Ishikawa (cell line): ENCODE measurements at regions not wholly inside any gene's neighbourhood (a gene's known extent, or its start where the extent isn't known, plus 50 kb on each side); places are given as distances from the start of the nearest gene placed in this dataset.

Experiments used
- CEBPB ChIP-seq: IDR thresholded peaks from 2 replicates; pipeline ENCODE4 v1.6.1; 2012
- CREB1 ChIP-seq: IDR thresholded peaks from 2 replicates; pipeline ENCODE4 v1.6.1; 2012; ENCODE audit warnings: low read depth
- EGR1 ChIP-seq: IDR thresholded peaks from 2 replicates; pipeline ENCODE4 v1.6.1; 2012
- EP300 ChIP-seq: IDR thresholded peaks from 2 replicates; pipeline ENCODE4 v1.6.1; 2012; ENCODE audit warnings: borderline replicate concordance
- FOXM1 ChIP-seq: IDR thresholded peaks from 2 replicates; pipeline ENCODE4 v1.6.1; 2012; ENCODE audit warnings: low read depth, borderline replicate concordance
- NFIC ChIP-seq: IDR thresholded peaks from 2 replicates; pipeline ENCODE4 v1.6.1; 2012
- RAD21 ChIP-seq: IDR thresholded peaks from 2 replicates; pipeline ENCODE4 v1.6.1; 2012; ENCODE audit warnings: low read depth
- TAF1 ChIP-seq: IDR thresholded peaks from 2 replicates; pipeline ENCODE4 v1.6.1; 2012; ENCODE audit warnings: low read depth, mild to moderate bottlenecking
- TCF12 ChIP-seq: IDR thresholded peaks from 2 replicates; pipeline ENCODE4 v1.6.1; 2012; ENCODE audit warnings: low read depth
- TEAD4 ChIP-seq: IDR thresholded peaks from 2 replicates; pipeline ENCODE4 v1.6.1; 2012
- YY1 ChIP-seq: IDR thresholded peaks from 2 replicates; pipeline ENCODE4 v1.6.1; 2012; ENCODE audit warnings: low read depth
- ZBTB7A ChIP-seq: IDR thresholded peaks from 2 replicates; pipeline ENCODE4 v1.6.1; 2012; ENCODE audit warnings: low read depth
- TF ChIP-seq, protein P1 (sequence below): IDR thresholded peaks from 2 replicates; pipeline ENCODE4 v1.6.1; 2012
- TF ChIP-seq, protein P2 (sequence below): IDR thresholded peaks from 2 replicates; pipeline ENCODE4 v1.6.1; 2012
- TF ChIP-seq, protein P3 (sequence below): IDR thresholded peaks from 2 replicates; pipeline ENCODE4 v1.6.1; 2012; ENCODE audit warnings: low read depth, mild to moderate bottlenecking

DNA sequence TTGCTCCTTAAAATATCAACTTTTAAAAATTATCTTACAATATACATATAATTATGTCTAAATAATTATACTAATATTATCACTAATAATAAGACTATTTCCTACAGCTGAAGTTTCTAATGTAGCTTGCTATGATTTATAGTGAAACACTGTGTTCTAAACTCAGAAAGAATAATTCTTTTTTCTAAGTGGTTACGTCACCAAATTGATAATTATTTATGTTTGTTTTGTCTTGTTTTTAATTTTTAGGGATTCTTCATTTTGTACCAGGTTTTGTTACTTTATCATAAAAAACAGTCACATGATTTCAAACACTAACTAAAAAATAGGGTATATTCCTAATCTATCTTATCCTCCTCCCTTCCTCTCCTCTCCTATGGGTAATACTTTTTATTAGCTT lies 662.1 kb downstream of the FRK start:
- TF ChIP-seq EGR1: no peak
- TF ChIP-seq, protein P1, sequence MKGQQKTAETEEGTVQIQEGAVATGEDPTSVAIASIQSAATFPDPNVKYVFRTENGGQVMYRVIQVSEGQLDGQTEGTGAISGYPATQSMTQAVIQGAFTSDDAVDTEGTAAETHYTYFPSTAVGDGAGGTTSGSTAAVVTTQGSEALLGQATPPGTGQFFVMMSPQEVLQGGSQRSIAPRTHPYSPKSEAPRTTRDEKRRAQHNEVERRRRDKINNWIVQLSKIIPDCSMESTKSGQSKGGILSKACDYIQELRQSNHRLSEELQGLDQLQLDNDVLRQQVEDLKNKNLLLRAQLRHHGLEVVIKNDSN: no peak
- no peak for TF ChIP-seq EP300
- no peak for TF ChIP-seq TEAD4
- TF ChIP-seq YY1: no peak
- no peak for TF ChIP-seq RAD21
- TF ChIP-seq ZBTB7A: no peak
- TF ChIP-seq, protein P2, sequence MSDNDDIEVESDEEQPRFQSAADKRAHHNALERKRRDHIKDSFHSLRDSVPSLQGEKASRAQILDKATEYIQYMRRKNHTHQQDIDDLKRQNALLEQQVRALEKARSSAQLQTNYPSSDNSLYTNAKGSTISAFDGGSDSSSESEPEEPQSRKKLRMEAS: no peak
- no peak for TF ChIP-seq TCF12
- no peak for TF ChIP-seq NFIC
- no peak for TF ChIP-seq CEBPB

DNA sequence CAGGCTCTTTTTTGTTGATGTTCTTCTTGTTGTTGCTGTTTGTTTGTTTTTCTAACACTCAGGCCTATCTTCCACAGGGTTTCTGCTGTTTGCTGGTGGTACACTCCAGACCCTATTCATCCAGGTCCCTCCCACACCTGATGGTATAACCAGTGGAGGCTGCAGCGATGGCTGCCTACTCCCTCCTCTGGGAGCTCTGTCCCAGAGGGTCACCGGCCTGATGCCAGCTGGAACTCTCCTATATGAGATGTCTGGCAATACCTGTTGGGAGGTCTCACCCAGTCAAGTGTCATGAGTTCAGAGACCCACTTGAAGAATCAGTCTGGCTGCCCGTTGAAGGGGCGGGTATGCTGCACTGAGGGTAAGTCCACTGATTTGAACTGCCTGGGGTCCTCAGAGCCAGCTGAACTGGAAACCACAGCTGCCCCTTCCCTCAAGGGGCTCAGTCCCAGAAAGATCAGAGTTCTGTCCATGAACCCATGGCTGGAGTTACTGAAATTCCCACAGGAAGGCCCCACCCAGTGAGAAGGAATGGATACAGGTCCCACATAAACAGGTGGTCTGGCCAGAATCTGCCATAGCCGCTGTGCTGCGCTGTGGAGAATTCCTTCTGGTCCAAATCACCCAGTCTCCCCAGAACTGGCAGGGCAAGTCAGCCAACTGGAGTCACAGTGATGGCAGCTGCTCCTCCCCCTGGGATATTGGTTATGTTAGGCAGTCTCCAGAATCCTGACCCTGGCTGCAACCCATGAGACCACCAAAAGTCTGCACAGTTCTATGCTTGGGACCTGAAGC lies 664.4 kb downstream of the FRK start:
- TF ChIP-seq ZBTB7A (no peak), NFIC (no peak), EGR1 (no peak), RAD21 (no peak), YY1 (no peak), CEBPB (no peak), EP300 (no peak)
- TF ChIP-seq, protein P2: no peak
- TF ChIP-seq, protein P3, sequence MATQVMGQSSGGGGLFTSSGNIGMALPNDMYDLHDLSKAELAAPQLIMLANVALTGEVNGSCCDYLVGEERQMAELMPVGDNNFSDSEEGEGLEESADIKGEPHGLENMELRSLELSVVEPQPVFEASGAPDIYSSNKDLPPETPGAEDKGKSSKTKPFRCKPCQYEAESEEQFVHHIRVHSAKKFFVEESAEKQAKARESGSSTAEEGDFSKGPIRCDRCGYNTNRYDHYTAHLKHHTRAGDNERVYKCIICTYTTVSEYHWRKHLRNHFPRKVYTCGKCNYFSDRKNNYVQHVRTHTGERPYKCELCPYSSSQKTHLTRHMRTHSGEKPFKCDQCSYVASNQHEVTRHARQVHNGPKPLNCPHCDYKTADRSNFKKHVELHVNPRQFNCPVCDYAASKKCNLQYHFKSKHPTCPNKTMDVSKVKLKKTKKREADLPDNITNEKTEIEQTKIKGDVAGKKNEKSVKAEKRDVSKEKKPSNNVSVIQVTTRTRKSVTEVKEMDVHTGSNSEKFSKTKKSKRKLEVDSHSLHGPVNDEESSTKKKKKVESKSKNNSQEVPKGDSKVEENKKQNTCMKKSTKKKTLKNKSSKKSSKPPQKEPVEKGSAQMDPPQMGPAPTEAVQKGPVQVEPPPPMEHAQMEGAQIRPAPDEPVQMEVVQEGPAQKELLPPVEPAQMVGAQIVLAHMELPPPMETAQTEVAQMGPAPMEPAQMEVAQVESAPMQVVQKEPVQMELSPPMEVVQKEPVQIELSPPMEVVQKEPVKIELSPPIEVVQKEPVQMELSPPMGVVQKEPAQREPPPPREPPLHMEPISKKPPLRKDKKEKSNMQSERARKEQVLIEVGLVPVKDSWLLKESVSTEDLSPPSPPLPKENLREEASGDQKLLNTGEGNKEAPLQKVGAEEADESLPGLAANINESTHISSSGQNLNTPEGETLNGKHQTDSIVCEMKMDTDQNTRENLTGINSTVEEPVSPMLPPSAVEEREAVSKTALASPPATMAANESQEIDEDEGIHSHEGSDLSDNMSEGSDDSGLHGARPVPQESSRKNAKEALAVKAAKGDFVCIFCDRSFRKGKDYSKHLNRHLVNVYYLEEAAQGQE: no peak

DNA sequence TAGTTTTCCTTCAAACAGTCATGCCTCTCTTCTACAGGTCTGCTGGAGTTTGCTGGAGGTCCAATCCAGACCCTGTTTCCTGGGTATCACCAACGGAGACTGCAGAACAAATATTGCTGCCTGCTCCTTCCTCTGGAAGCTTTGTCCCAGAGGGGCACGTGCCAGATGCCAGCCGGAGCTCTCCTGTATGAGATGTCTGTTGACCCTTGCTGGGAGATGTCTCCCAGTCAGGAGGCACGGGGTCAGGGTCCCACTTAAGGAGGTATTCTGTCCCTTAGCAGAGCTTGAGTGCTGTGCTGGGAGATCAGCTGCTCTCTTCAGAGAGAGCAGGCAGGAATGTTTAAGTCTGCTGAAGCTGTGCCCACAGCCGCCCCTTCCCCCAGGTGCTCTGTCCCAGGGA lies 666.9 kb downstream of the FRK start:
- TF ChIP-seq TAF1: no peak

DNA sequence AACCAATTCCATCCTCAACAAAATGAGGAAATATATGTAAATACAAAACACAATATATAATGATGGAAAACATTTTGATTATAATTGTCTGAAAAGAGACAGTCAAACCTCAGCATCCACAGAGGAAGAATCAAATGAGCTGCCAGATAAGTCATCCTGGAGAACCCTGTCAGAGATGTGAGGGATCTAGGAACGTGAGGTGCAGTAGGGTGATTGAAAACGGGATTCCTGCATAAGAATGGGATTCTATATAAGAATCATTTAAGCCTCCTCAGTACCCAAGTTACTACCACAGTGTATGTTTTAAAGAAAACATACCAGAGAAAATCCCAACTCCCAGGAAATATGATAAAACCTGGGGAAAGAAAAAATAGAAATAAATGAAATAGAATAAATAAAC lies 690.5 kb downstream of the FRK start:
- TF ChIP-seq RAD21 (no peak), TCF12 (no peak), CREB1 (no peak), CEBPB (no peak), YY1 (no peak), ZBTB7A (no peak), EP300 (no peak), FOXM1 (no peak), NFIC (no peak), TEAD4 (no peak), TAF1 (no peak), EGR1 (no peak)
- TF ChIP-seq, protein P3: no peak
- TF ChIP-seq, protein P2: no peak
- TF ChIP-seq, protein P1: no peak

DNA sequence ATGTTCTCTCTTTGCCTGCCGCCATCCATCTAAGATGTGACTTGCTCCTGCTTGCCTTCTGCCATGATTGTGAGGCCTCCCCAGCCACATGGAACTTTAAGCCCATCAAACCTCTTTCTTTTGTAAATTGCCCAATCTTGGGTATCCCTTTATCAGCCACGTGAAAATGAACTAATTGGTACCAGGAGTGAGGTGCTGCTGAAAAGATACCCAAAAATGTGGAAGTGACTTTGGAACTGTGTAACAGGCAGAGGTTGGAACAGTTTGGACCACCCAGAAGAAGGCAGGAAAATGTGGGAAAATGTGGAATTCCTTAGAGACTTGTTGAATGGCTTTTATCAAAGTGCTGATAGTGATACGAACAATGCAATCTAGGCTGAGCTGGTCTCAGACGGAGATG lies 694.9 kb downstream of the FRK start:
- no peak for TF ChIP-seq RAD21
- TF ChIP-seq EP300: no peak
- no peak for TF ChIP-seq NFIC
- TF ChIP-seq, protein P2: no peak
- no peak for TF ChIP-seq FOXM1
- no peak for TF ChIP-seq YY1
- TF ChIP-seq, protein P3: no peak
- TF ChIP-seq TAF1: no peak
- TF ChIP-seq, protein P1: no peak
- TF ChIP-seq CREB1: no peak
- no peak for TF ChIP-seq TEAD4
- TF ChIP-seq ZBTB7A: no peak
- no peak for TF ChIP-seq TCF12
- no peak for TF ChIP-seq EGR1
